Large intestine (tissue), 3 donors: ENCODE measurements at regions not wholly inside any gene's neighbourhood (a gene's known extent, or its start where the extent isn't known, plus 50 kb on each side); places are given as distances from the start of the nearest gene placed in this dataset.

Experiments used
- DNase-seq, 2 donors: peaks; one replicate each; pipeline versions ENCODE4 v3.0.0 to v3.0.0-alpha.2; 2013
- H3K27ac ChIP-seq: one replicate; pipeline ENCODE4 v1.5.1; 2013; ENCODE audit warnings: low read length
- H3K27me3 ChIP-seq: 2 replicates; pipeline ENCODE4 v1.6.1; 2013; ENCODE audit warnings: low read length; ENCODE audit not compliant: control insufficient read depth, insufficient read depth
- H3K36me3 ChIP-seq: 2 replicates; pipeline ENCODE4 v1.6.1; 2013; ENCODE audit warnings: low read length; ENCODE audit not compliant: control insufficient read depth, insufficient read depth
- H3K4me1 ChIP-seq: one replicate; pipeline ENCODE4 v1.6.1; 2013; ENCODE audit warnings: low read length; ENCODE audit not compliant: control insufficient read depth, insufficient read depth
- H3K4me3 ChIP-seq: one replicate; pipeline ENCODE4 v1.5.1; 2013; ENCODE audit warnings: low read length
- H3K9me3 ChIP-seq: one replicate; pipeline ENCODE4 v1.6.1; 2013; ENCODE audit warnings: mild to moderate bottlenecking, low read depth, low read length, moderate library complexity; ENCODE audit not compliant: control insufficient read depth
- WGBS: methylation state at CpG from one replicate; pipeline ENCODE4 v1.1.5; 2013; ENCODE audit warnings: low lambda C conversion rate; ENCODE audit not compliant: insufficient coverage; 5-methylcytosine and 5-hydroxymethylcytosine counted together

DNA sequence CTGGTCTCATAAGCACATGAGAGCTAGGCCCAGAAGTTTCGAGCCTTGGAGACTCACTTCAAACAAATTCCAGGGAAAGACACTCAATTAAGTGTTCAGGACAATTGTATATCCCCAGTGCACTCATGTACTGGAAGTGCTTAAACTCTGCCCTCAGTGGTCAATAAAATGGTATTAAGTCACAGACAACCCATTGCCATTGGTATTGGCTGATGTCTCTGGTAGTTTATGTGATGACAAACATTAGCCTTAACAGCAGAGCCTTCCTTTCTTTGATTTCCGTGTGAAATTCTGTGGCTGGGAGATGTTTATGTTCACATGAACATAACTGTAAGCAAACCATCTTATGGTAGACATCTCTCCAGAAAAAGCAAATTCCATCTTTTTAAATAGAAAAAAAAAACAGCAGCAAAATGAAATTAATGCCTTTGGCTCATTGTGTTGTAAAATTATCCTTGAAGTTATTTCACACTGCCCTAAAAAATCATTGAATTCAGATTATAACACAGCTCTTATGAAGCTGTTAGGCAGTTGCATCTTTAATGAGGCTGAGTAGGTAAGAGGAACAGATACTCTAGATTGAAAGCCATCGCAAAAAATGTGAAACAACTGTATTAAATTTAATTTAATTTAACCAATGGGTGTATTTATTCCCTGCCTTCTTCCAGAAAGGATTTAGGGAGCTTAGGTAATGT lies 216.2 kb upstream of the PLEKHG7 start:
- Histone ChIP-seq H3K4me3 (no peak overlapping the region), H3K9me3 (no peaks in the 10 kb centered on the region), H3K27ac (no peak overlapping the region), H3K4me1 (no peaks in the 10 kb centered on the region), H3K36me3 (no peaks in the 10 kb centered on the region), H3K27me3 (no peaks in the 10 kb centered on the region)
- no peak for DNase-seq
- no CpG with 5 or more reads among the region's 3 CpGs for WGBS

DNA sequence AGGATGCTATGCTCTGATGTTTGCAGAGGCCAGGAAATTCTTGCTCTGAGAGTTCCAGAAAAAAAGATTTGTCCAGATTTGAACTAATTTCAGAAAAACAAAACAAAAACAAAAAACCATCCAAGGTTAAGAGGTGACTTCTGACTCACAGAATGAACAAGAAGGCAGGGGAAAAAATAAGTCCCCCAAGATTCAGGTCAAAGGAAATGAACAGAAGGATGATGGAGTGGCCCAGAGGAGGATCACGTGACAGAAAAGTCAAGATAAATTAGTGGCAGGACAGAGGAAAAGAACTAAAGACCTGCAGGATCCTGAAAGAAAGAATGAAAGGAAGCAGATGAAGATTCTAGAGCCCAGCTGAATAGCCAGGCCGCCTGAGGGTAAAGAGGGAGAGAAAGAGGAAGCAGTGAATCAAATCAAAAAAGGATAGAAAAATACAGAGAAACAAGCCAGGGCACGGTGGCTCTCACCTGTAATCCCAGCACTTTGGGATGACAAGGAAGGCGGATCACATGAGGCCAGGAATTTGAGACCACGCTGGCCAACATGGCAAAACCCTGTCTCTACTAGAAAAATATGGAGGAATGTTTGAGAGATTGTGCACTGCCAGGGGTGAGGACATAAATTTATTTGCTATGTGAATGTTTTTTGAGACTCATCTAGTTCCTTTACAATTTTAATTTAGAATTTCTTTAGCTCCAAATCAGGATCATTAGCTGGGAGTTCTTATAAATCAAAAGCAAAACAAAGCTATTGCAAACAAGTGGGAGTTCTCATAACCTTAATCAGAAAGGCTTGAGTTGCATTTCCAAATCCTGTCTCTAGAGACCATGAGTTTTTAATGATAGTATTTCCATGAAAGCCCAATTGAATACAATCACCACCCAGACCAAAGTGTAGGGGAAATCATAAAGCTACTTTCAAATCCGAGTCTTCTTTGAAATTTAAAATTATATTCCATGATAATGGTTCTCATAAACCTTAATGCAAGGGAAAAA lies 217.1 kb upstream of the PLEKHG7 start:
- Histone ChIP-seq H3K4me1 (no peaks in the 10 kb centered on the region), H3K36me3 (no peaks in the 10 kb centered on the region), H3K9me3 (no peaks in the 10 kb centered on the region), H3K27me3 (no peaks in the 10 kb centered on the region), H3K27ac (no peak overlapping the region), H3K4me3 (no peak overlapping the region)
- DNase-seq, result no peak
- WGBS, result 93% methylated on average over 3 of the region's 6 CpGs

DNA sequence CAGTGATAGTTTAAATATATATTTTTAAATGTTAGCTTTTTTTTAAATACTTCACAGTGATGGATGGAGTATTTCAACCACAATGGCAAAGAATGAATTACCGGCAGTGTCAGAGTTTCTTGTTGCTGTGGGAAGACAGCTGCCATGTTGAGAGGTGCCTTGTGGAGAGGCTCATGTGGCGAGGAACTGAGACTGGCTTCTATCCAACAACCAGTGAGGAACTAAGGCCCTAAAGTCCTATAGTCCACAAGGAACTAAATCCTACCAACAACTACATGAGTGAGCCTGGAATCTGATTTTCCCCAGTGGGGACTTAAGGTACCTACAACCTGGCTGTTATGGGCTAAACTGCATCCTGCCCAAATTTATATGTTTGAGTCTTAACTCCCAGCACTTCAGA lies 220.2 kb upstream of the PLEKHG7 start:
- Histone ChIP-seq H3K9me3 (no peaks in the 10 kb centered on the region), H3K36me3 (no peaks in the 10 kb centered on the region), H3K4me1 (no peaks in the 10 kb centered on the region), H3K4me3 (no peak overlapping the region), H3K27ac (no peak overlapping the region), H3K27me3 (no peaks in the 10 kb centered on the region)
- WGBS, result no CpG with 5 or more reads among the region's 2 CpGs
- DNase-seq, result no peak

DNA sequence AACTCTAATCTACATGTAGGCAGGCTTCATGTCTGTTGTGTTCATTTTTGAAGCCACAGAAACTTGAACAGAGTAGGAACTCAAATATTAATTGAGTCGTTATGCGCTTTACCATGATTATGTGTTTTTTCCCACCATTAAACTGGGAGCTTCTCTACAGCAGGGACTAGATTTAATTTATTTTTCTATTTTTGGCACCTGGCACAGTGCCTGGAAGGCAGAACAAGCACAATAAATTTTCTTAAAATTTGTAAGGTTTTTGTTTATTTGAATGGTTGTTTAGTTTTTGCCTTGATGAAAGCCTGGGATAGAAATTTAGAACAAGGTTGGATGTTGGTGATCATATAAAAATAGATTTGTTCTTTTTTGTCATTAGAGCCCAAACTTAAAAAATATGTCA lies 221.7 kb upstream of the PLEKHG7 start:
- Histone ChIP-seq H3K27ac (no peak overlapping the region), H3K4me1 (no peaks in the 10 kb centered on the region), H3K36me3 (no peaks in the 10 kb centered on the region), H3K9me3 (no peaks in the 10 kb centered on the region), H3K27me3 (no peaks in the 10 kb centered on the region), H3K4me3 (no peak overlapping the region)
- no peak for DNase-seq
- 100% methylated on average over 2 of the region's 2 CpGs for WGBS

DNA sequence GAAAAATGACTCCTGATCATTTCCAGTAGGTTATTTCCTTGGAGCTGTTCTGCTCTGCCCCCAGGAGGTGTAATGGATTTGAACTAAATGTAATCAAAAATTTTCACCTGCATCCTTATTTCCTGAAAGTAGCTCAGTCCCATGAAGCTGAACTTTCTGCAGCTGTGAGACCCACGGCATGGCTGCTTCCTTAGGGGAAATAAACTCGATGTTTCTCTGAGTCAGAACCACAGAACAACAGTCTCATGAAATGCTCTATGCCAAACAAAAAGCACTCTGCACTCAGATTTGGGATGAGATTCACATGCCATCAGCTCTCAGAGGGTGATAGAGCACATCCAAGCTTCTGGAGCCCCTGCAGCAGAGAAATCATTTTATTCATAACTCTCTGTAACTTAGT lies 224.1 kb upstream of the PLEKHG7 start:
- WGBS, result no CpG with 5 or more reads among the region's 2 CpGs
- DNase-seq, result no peak
- Histone ChIP-seq H3K9me3 (no peaks in the 10 kb centered on the region), H3K27ac (no peak overlapping the region), H3K4me3 (no peak overlapping the region), H3K36me3 (no peaks in the 10 kb centered on the region), H3K4me1 (no peaks in the 10 kb centered on the region), H3K27me3 (no peaks in the 10 kb centered on the region)

DNA sequence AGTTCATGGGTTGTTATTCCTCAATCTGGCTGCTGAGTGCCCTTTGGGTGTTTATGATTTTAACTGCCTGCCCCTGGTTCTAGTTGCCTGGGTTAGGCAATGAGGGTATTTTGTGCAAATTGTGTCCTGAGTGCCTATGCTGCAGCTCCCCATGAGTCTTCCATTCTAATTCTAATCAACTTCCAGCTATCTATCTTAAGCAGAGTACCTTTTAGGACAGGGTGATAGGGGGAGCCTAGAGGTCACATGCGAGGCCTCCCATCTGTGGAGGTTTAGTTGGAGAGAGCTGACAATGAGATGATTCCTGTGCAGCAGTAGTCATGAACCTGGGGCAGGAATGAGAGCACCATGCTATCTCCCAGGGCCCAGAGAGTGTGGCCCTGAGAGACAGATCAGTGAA lies 225.9 kb upstream of the PLEKHG7 start:
- H3K36me3 ChIP-seq, result no peaks in the 10 kb centered on the region
- no peaks in the 10 kb centered on the region for H3K9me3 ChIP-seq
- no peak overlapping the region for H3K4me3 ChIP-seq
- H3K27me3 ChIP-seq, result no peaks in the 10 kb centered on the region
- no peak overlapping the region for H3K27ac ChIP-seq
- peaks cover 13% of the 10 kb centered on the region for H3K4me1 ChIP-seq
- no CpG with 5 or more reads among the region's 1 CpG for WGBS
- no peak for DNase-seq

DNA sequence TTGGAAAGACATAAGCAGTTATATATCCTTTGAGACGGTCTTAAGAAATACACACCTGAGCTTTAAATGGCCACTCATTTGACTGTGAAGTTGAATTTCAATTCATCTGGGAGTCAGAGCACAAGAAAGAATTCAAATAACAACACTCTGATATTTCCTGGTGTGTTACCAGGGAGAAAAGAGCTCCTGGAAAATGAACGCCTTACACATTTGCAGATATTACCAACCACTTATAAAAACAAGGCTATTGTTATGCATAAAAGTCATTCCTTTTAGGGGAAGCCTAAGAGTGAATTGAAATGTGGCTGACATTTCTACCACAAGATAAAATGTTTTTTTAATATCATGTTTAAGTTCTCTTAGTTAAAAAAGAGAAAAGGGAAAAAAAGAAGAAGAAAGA lies 229.2 kb upstream of the PLEKHG7 start:
- no peak overlapping the region for H3K4me3 ChIP-seq
- no peaks in the 10 kb centered on the region for H3K27me3 ChIP-seq
- DNase-seq, result no peak
- H3K27ac ChIP-seq, result no peak overlapping the region
- 83% methylated on average over 1 of the region's 2 CpGs for WGBS
- H3K9me3 ChIP-seq, result no peaks in the 10 kb centered on the region
- no peaks in the 10 kb centered on the region for H3K36me3 ChIP-seq
- H3K4me1 ChIP-seq, result peaks cover 19% of the 10 kb centered on the region

DNA sequence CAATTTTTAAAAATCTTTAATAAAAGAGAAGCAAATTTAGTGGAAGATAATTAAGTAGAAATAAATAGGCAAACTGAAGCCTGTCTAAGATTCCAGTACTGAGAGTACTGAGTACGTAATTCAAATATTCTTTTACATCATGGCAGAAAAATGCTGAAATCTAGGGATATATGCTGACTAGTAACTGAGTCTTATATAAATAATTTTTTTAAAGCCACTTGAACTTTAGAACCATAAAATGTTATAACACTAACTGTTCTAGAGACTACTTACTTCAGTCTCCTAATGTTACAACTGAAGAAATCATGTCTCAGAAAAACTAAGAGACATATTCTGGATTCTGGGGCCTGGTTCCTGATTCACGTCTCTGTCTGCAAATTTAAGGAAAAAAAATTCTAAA lies 230.6 kb upstream of the PLEKHG7 start:
- Histone ChIP-seq H3K4me3 (no peak overlapping the region), H3K27ac (peak overlapping the region; percentile 76), H3K27me3 (no peaks in the 10 kb centered on the region), H3K4me1 (peaks cover 23% of the 10 kb centered on the region), H3K9me3 (no peaks in the 10 kb centered on the region), H3K36me3 (no peaks in the 10 kb centered on the region)
- WGBS, result no CpG with 5 or more reads among the region's 2 CpGs
- peak; percentile 24 to 68 for DNase-seq

DNA sequence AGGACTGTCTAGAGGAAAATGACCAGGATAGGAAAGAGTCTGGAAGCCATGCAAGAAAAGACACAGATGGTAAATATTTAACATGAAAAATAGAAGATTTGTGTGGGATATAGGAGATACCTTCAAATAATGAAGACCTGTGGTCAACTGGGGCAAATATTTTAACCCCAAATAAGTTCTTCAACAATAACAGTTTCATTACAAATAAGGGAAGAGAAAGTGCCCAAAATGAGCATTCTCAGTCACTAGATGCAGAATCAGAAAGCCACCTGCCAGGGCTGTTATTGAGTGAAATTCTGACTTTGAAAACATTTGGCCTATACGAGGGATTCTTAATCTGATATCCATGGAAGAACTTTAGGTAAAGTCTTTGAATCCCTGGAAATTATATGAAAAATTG lies 231.2 kb upstream of the PLEKHG7 start:
- Histone ChIP-seq H3K9me3 (no peaks in the 10 kb centered on the region), H3K4me1 (peaks cover 23% of the 10 kb centered on the region), H3K27me3 (no peaks in the 10 kb centered on the region), H3K36me3 (no peaks in the 10 kb centered on the region), H3K27ac (no peak overlapping the region), H3K4me3 (no peak overlapping the region)
- WGBS, result no CpG with 5 or more reads among the region's 1 CpG
- DNase-seq, result no peak

DNA sequence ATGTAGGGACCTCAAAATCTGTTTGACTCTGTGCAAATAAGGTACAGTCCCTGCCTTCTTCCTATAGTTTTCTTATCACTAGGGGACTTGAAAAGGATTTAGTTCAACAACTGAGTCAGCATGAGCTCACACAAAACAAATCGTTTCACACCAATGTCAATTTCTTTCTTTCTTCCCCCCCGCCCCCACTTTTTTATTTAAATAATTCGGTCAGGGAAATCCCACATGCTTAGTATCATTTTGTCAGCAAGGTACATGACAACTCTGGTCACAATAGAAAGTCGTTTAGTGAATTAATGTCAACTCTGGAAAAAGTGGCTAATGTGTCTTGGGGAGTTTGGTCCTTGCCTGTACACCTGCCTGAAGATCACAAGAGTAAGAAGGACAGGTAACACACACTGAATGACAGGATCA lies 232.2 kb upstream of the PLEKHG7 start:
- H3K27ac ChIP-seq, result no peak overlapping the region
- no peaks in the 10 kb centered on the region for H3K9me3 ChIP-seq
- peaks cover 23% of the 10 kb centered on the region for H3K4me1 ChIP-seq
- no peaks in the 10 kb centered on the region for H3K27me3 ChIP-seq
- DNase-seq, result no peak
- H3K4me3 ChIP-seq, result no peak overlapping the region
- H3K36me3 ChIP-seq, result no peaks in the 10 kb centered on the region
- WGBS, result 88% methylated on average over 3 of the region's 4 CpGs
